CD1c-positive myeloid dendritic cell (primary cell): ENCODE measurements at regions not wholly inside any gene's neighbourhood (a gene's known extent, or its start where the extent isn't known, plus 50 kb on each side); places are given as distances from the start of the nearest gene placed in this dataset.

ENCODE experiments used
- DNase-seq: peaks from one replicate; pipeline ENCODE4 v3.0.0-alpha.2; 2016; ENCODE audit errors: extremely low spot score

- peak; percentile 29 for DNase-seq
Observed at GRCh38 chr1:199690496-199690895, 337.0 kb upstream of the NR5A2 start.

- peak; percentile 39 for DNase-seq
Observed at GRCh38 chr1:199691540-199691939, 336.0 kb upstream of the NR5A2 start.

DNA sequence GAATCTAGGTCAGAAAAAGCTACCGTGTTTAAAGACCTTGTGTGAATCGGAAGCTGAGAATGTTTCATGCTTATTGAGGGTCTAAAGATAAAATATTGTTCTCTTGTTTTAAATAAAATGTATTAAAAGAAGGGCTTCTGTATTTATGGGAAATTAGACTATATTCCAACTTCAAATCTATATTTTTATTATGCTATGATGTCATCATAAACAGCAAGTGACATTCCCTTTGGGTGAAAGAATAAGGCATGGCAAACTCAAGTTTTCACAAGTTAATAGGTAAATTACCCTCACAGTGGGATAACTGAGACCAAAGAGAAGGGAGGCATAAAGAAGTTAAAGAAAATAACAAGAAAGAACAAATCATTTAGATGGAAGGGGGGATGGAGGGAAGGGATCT is 333.8 kb upstream of the NR5A2 start:
- no peak for DNase-seq

DNA sequence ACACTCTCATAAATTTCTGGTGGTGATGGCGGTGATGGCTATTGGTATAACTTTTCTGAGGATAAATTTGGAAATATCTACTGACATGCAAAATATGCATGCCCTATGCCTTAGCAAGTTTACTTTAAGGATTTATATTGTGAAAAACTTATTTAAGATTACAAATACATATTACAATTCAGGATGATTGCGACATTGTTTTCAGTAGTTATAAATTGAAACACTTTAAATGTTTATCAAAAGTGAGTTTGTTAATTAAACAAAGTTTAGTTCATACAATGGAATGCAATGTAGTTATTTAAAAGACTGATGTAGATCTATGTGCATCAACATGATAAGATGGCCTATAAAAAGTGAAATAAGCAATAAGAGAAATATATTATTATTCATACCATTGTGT is 331.3 kb upstream of the NR5A2 start:
- no peak for DNase-seq

DNA sequence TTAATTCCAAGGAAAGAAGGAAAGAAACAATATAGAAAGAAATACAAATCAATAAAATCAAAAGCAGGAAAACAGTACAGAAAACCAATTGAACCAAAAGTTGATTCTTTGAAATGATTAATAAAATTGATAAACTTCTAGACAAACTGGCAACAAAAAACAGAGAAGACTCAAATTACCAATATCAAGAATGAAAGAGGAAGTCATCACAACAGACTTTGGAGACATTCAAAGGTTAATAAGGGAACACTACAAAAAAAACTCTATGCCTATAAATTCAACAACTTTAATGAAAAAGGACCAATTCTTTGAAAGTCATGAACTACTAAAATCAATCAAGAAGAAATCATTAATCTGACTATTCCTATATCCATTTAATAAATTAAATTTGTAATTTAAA is 329.3 kb upstream of the NR5A2 start:
- no peak for DNase-seq

DNA sequence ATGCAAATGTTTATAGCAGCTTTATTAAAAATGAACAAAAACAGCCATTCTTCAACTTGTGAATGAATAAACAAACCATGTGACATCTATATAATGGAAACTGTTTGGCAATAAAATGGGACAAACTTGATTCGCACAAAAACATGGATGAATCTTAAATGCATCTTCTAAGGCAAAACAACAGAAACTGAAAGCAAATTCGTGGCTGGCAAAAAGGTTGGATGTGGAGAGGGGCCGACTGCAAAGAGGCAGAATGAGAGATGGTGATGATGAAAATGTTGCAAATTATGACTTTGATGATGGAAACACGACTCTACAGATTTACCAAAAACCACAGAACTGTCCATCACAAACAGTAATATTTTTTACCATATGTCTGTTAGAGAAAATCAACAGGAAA is 327.0 kb upstream of the NR5A2 start:
- no peak for DNase-seq

DNA sequence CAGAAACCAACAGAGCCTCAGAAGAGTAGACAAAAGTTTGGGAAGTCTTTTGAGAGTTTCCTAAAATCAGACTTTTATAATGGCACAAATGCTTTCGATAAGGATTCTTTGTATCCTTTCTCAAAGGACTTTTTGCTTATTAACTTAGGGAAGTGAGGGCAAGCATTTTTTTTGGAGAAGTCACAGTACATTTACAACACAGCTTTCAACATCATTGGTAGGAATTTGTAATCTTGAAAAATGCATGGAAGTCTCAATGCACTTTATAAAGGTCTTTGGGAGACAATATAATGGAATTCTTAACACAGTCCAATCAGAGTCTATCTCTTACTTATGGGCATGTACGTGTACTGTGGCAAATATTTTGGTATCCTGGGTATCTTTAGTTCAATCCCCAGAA is 325.8 kb upstream of the NR5A2 start:
- peak; percentile 19 for DNase-seq

- no peak for DNase-seq
Observed at GRCh38 chr1:199704231-199704630, 323.3 kb upstream of the NR5A2 start.

GRCh38 chr1:199705825-199706224 is 321.7 kb upstream of the NR5A2 start:
- DNase-seq, result no peak

- DNase-seq, result no peak
Observed at GRCh38 chr1:199706826-199707606, 320.5 kb upstream of the NR5A2 start.

GRCh38 chr1:199710974-199711373 is 316.5 kb upstream of the NR5A2 start:
- no peak for DNase-seq

GRCh38 chr1:199716729-199717128 is 310.8 kb upstream of the NR5A2 start:
- DNase-seq, result no peak

DNA sequence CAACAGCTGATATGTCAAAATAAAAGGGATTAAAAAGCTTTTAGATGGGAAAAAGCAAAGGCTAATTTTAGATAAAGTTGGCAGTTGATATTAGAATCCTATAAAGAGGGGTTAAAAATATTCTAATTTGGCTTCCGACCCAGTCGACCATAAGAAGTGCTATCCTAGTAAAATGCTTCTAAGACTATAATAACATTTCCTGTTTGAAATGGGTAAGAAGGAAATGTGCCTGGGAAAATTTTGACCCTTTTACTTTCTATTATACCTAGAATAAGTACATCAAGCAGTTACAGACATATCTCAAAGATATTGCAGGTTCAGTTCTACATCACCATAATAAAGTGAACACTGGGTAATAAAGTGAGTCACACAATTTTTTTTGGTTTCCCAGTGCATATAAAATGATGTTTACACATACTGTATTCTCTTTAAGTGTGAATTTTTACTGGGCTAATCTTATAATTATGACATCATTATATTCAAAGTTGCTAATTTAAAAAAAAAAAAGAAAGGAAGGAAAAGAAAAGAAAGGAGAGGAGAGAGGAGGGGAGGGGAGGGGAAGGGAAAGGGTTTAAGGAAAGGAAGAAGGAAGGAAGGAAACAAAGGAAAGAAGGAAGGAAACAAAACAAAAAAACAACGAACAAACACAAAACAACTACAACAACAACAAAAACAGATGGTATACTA is 308.2 kb upstream of the NR5A2 start:
- no peak for DNase-seq

- peak; percentile 1 for DNase-seq
Observed at GRCh38 chr1:199720496-199720895, 307.0 kb upstream of the NR5A2 start.

DNA sequence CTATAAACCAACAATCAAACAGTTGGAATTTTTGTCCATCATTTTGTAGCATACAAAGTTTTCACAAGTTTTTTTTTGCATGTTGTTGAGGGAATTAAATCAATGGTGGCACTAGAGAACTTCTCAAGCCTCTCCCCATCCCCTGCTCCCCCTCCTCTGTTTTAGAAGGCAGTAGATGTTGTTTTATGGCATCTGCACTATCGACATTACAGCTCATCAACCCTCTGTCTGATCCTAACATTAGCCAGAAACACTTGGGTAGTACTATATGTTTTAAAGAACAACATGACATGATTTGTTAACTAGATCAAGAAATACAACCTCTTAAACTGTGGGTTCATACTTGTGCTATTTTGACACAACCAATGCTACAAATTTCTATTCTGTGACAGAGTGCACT is 306.5 kb upstream of the NR5A2 start:
- DNase-seq, result no peak

DNA sequence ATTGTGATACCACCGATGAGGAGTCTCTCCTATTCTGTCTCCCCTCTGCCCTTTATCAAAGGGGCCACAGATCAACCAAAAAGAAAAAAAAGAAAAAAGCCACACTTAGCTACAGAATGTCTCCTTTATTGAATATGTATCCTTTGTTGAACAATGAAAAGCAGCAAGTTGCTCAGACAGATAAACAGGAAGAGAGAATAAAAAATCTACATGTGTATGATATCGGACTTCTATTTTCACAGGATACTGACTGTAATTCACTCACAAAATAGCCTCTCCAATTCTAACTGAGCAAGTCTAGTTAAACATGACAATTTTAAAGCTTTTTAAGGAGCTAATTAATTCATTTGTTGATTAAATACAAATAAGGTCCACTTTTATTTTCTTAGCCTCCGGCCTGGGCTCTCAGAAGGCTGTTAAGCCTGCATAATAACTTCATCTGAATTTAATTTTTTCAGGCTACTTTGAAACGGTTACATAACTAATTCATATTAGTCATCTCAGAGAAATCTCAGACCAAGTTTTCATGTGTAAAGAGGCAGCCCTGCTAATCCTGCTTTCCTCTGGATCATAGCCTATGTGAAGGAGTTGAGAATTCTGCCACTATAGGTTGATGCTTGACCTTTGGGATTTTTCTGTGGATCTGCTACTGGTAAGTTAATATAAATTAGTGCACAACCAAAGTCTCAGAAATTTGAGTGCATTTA is 304.1 kb upstream of the NR5A2 start:
- DNase-seq, result no peak

DNA sequence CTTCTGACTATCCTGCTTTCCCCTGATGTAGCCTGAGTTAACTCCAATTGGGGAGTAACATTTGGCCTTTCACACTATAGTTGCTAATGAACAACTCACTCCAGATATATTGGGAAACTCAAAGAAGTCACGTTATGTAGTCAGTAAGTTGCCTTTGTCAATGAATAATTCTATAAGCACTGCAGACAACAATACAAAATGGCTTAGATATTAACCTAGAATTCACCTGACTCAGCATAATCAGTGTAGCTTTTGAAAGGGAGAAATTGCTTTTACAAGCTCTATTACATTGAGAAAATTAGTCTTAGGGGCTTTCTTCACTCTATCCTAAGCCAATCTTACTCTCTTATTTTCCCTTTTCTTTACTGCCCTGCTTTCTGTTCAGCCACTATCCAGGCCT is 303.5 kb upstream of the NR5A2 start:
- no peak for DNase-seq

DNA sequence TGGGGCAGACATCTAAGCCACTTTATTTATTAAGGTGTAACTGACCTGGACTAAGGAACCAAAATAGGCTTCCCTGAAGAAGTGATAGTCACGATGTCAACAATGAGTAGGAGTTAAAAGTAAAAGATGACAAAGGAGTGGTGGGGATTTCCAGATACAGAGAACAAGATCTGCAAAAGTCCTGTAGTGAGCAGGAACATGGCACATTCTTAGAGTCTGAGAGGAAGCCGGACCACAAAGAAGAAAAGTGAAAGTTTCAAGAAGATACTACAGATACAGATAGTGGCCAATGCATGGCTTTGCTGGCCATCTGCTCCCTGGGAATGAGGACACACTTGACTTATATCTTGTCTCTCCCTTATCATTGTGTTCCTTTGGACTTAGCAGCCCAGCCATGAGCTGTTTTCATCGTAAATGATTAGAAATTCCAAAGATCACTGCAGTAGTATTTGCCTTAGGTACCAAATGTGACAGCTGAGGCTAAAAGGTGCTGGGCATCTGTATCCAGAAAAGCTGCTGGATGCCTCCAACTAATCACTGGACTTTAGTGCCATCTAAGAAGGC is 302.4 kb upstream of the NR5A2 start:
- no peak for DNase-seq

- no peak for DNase-seq
Observed at GRCh38 chr1:199727682-199728081, 299.8 kb upstream of the NR5A2 start.

GRCh38 chr1:199728345-199728744 is 299.2 kb upstream of the NR5A2 start:
- no peak for DNase-seq

- no peak for DNase-seq
Observed at GRCh38 chr1:199733125-199733524, 294.4 kb upstream of the NR5A2 start.

GRCh38 chr1:199734186-199734585 is 293.3 kb upstream of the NR5A2 start:
- no peak for DNase-seq

DNA sequence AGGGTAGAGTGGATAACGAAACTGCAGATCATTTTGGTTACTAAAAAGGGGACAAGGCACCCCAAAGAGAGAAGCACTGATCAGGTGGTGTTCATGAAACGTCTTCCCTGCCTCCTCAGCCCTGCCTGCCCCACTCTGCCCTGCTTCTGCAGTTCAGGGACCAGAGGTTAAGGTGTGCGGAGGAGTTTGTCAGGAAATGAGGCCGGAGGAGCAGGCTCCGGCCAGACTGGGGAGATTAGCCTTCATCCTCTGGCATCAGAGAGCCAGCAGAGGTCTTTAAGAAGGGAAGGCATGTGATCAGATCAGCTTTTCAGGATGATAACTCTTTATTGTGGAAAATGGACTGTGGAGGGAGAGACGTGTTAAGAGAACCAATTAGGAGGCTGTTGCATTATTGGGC is 291.9 kb upstream of the NR5A2 start:
- no peak for DNase-seq
